Suppressor macrophage (primary cell): ENCODE measurements at regions not wholly inside any gene's neighbourhood (a gene's known extent, or its start where the extent isn't known, plus 50 kb on each side); places are given as distances from the start of the nearest gene placed in this dataset.
"Not testable (repeated sequence)": the region's sequence is repeated elsewhere in the genome, so short reads cannot be mapped to it uniquely, and the experiment has no call there.

Experiments
- DNase-seq, 4 experiments: peaks; one replicate each; pipeline ENCODE4 v3.0.0-alpha.2; 2020 to 2022

DNA sequence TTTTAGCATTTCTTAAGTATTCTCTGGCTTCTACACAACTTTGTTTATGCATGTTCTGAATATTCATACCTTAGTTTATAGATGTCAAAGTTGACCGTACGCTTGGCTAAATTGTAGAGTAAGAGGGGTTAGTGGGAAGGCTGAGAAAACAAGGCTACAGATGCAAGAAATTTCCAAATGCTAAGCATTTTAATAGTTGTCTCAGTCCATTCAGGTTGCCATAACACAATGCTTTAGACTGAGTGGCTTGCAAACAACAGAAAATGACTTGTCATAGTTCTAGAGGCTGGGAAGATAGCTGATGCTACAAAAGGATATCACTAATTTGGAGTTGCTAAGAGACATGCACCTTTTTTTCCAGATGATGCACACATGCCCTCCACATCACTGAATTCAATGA lies 53.0 kb upstream of the C1QTNF3 start:
- not testable (repeated sequence) for DNase-seq

DNA sequence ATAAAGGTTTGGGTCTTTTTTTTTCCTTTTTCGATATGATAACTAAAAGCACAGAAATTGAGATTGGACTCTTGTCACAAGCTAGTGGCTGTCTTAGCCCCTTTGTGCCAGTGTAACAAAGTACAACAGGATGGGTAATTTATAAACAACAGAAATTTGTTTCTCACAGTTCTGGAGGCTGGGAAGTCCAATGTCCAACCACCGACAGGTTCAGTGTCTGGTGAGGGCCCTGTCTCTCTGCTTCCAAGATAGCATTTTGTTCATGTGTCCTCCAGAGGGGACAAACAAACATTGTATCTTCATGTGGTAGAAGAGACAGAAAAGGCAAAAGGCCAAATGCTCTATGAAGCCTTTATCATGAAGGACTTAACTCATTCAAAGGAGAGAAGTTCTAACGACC lies 56.9 kb upstream of the C1QTNF3 start:
- DNase-seq, result not testable (repeated sequence)

DNA sequence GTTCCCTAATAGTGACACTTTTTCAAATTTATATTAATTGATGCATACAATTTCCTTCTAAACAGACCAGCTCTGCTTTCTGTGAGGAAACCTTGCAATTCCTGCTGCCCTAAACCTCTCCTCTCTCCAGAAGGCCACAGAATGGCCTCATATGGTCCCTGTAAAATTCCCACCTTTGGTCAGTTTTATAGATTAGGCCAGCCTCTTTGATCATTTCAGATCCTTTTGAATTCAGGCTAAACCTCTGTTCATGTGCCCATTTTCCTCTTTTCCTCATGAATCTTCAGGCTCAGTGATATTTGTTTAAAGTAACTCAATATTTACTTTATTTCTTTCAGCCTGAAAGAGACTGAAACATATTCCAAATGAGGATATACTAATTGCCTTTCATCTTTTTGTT lies 58.6 kb upstream of the C1QTNF3 start:
- not testable (repeated sequence) for DNase-seq

DNA sequence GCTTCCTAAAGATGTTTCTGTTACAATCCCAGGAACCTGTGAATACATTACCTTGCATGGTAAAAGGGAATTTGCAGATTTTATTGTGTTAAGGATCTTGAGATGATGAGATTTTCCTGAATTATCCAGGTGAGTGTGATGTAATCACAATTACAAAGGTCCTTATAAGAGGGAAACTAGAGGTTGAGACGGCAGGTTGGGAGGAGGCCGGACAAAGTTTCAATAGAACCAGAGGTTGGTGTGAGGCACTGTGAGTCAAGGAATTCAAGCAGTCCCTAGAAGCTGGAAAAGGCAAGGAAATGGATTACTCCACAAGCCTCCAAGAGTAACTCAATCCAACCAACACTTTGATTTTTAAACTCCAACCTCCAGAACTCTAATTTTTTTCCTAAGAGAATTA lies 65.9 kb upstream of the C1QTNF3 start:
- not testable (repeated sequence) for DNase-seq

DNA sequence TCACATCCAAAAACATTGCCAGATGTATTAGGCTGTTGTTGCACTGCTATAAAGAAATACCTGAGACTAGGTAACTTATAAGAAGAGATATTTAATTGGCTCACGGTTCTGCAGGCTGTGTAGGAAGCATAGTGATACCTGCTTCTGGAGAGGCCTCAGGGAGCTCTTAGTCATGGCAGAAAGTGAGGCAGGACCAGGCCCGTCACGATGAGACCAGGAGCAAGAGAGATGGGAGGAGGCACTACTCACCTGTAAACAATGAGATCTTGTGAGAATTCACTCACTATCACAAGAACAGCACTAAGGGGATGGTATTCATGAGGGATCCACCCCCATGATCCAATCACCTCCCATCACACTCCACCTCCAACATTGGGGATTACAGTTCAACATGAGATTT lies 81.3 kb upstream of the C1QTNF3 start:
- DNase-seq, result not testable (repeated sequence)

DNA sequence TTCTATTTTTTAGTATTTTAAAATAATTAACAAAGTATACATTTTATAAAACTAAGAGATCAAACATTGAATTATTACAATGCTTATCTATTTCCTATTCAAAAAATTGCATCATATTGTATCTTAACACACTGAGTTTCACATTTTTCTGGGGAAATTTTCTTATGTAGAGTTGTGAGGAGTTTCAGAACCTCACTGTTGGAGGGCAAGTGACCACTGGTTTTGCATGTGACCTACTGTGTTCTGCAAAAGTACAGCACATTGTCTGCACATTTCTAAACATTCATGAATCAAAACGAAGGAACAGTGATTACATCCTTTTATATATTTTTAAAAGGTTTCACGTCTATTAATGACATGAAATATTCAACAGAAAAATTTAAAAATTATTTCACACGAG lies 82.3 kb upstream of the C1QTNF3 start:
- not testable (repeated sequence) for DNase-seq

DNA sequence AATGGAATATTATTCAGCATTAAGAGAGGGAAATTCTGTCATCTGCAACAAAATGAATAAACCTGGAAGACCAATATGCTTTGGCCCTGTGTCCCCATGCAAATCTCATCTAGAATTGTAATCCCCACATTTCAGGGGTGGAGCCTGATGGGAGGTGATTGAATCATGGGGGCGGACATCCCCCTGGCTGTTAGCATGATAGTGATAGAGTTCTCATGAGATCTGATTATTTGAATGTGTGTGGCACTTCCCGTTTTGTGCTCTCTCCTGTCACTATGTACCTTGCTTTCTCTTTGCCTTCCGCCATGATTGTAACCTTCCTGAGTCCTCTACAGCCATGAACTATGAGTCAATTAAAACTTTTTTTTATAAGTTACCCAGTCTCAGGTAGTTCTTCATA lies 83.7 kb upstream of the C1QTNF3 start:
- not testable (repeated sequence) for DNase-seq

DNA sequence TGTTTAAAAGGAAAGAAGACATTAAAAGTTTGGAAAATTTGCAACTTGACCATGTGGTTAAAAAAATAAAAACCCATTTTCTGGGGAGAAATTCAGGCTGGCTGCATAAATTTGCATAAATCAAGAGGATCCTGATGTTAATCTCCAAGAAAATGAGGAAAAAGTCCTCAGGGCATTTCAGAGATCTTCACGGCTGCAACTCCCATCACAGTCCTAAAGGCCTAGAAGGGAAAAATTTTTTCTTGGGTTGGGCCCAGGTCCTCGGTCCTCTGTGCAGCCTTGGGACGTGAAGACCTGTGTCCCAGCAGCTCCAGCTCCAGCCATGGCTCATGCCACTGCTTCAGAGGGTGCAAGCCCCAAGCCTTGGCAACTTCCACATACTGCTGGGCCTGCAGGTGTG lies 84.8 kb upstream of the C1QTNF3 start:
- not testable (repeated sequence) for DNase-seq

DNA sequence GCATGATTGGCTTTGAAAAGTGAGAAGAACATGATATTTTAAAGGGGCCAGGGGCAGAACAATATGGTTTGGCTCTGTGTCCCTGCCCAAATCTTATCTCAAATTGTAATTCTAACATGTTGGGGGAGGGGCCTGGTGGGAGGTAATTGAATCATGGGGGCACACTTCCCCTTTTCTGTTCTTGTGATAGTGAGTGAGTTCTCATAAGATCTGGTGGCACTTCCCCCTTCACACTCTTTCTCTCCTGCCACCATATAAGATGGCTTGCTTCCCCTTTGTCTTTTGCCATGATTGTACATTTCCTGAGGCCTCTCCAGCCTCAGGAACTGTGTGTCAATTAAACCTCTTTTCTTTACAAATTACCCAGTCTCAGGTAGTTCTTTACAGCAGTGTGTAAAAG lies 85.9 kb upstream of the C1QTNF3 start:
- peak in 1 of 4 experiments; percentile 0 for DNase-seq

DNA sequence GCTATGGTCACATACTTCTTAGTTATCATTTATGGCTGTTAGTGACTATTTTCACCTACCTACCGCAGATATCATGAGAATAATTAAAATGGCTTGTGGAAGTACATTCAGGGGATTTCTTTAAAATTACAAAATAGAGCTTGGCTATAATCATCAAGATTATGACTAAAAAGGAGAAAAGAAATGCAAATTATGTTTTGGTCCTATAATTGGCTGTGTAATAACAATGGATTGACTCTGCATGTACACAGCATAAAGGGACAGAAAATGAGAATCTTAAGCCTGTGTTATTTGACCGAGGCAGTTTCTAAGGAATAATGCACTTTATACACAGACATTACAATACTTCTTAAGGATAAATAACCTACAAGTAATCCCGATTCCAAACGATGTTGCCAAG lies 112.0 kb upstream of the C1QTNF3 start:
- not testable (repeated sequence) for DNase-seq

DNA sequence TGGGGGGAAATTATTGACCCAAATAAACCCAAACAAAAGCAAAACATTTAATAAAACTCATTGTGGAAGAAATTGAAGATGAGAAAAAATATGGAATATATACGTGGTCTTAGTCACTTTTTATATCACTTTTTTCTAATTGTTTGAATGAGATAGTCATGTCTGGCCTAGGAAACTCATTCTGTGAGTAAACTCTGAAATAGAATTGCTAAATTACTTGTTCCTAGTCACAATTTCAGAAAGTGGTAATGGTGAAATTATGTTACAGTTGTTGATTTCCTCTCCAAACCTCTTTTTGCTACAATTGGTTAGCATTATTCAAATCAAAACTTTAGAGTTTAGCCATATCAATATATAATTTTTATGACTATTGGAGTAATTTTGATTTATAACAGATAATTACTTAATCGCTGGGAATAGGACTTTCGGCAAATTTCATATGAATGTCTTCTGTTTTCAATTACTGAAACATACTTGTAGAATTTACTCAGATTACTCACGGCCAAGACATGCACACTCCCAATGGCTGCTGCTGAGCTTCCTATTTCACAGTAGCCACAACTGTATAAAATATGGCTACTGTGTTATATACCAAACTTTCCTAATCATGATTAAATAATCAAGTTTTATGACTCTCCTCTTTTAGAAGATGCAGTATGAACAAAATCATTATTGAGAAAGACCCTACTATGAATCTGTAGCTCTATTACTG lies 113.8 kb upstream of the C1QTNF3 start:
- not testable (repeated sequence) for DNase-seq

DNA sequence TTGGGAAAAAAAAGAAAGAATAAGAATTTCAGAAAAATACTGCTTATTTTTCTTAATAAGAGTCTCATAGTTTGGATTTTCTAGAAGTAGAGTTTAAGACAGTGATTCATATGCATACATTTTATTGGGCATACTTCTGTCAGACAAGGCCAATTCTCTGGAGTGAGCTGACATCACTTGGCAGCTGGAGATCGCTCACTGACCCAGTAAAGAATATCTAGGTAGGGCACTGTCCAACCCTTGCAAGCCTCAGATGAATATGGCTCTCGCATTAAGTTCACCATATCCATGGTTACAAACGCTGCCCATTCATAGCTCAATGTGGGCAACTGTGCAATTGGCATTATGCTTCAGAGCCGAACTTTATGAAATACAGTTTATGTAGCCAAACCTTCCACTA lies 117.9 kb upstream of the C1QTNF3 start:
- not testable (repeated sequence) for DNase-seq

DNA sequence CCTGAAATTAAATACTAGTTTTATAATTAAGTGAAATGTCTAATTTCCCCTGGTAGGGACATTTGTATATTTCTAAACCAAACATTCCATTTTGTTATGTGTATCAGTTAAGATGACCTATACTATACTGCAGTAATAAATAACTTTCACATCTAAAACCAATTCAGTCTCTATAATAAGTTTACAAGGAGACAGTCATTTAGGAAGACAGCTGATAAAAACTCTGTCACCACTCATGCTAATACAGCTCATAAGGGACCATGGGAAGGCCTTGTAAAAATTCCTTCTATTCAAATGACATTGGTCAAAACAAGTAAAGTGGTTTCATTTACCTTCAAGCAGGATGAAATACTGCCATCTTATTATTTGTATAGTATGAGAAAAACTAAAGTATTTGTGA lies 128.4 kb upstream of the C1QTNF3 start:
- DNase-seq, result not testable (repeated sequence)

DNA sequence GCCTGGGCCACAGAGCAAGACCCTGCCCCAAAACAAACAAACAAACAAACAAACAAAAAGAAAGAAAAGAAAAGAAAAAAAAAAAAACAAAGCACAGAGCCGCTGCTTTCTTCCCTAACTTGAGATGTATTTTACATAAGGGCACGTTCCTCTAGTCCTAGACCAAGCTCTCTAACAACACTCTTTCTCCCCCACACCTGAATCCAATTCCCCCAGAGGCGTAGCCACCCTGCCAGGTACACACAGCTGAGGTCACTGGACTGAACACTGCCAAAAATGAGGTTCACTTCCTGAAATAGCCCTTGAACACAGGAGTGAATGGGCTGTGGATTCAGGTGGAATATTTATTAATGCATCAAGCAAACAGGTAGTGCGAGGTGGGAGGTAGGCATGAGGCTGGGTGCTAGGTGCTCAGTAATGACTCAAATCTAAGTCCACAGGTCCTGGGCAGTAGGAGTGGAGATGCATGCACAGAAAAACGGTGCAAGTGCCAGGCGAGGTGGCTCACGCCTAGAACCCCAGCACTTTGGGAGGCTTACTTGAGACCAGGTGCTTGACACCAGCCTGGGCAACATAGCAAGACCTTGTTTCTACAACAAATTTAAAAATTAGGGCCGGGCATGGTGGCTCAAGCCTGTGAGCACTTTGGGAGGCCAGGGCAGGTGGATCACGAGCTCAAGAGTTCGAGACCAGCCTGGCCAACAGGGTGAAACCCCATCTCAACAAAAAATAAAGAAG lies 136.6 kb upstream of the C1QTNF3 start:
- not testable (repeated sequence) for DNase-seq

DNA sequence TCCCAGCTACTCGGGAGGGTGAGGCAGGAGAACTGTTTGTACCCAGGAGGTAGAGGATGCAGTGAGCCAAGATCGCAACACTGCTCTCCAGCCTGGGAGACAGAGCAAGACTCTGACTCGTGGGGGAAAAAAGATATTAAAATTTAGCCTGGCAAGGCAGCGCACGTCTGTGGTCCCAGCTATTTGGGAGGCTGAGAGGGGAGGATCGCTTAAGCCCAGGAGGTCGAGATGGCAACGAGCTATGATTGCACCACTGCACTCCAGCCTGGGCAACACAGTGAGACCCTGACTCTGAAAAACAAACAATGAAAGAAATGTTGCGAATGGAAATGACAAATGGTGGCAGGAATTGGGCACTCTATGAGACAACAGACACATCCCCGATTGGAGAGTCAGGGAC lies 137.2 kb upstream of the C1QTNF3 start:
- DNase-seq, result not testable (repeated sequence)

DNA sequence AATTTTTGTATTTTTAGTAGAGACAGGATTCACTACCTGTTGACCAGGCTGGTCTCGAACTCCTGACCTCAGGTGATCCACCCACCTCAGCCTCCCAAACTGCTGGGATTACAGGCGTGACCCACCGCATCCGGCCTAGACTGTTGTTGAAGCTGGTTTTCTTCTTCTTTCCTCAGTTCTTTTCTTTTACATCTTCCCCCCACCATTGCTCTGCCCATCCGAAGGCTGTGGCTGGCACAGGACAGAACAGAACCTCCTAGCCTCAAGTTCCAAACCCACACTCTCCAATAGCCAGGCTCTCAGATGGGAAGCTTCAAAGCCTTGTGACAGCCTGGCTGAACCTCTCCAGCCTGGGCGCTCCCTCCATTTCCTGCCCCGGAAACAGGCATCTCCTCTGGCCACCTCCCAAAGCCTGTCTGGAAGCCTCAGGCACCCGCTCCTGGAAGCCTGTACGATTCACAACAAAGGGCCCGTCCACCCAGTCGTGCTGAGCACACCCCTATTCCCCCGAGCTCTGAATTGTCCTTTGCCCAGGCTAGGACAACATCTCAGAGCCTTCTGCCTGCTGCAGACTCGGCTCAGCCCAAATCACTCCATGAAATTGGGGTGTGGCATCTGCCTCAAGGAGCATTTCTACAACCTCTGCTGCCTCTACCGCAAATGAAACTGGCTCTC lies 138.1 kb upstream of the C1QTNF3 start:
- not testable (repeated sequence) for DNase-seq

DNA sequence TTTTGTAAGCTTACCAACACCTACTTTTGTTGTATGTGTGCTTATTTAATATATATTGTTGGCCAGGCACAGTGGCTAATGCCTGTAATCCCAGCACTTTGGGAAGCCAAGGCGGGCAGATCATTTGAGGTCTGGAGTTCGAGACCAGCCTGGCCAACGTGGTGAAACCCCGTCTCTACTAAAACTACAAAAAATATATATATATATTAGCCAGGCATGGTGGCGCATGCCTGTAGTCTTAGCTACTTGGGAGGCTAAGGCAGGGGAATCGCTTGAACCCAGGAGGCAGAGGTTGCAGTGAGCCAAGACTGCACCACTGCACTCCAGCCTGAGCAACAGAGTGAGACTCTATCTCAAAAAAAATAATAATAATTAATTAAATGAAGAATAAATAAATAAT lies 142.0 kb upstream of the C1QTNF3 start:
- DNase-seq, result not testable (repeated sequence)

DNA sequence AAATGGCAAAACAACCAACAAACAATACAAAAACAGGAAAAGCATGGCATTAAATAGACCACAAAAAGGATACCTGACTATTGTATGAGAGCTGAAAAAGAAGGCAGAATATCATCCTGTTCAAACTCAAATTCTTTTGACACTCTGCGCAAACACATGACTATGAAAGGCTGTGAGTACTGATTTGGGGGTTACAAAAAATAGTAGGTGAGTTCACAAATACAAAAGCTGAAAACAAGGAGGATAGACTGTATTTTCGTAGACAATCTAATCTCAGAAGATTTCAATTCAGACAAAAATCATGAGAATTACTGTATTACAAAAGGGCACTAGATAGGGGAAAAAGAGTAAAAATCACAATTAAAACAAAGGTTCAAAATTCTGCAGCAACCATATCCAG lies 142.6 kb upstream of the C1QTNF3 start:
- peak in 1 of 4 experiments; percentile 0 for DNase-seq

DNA sequence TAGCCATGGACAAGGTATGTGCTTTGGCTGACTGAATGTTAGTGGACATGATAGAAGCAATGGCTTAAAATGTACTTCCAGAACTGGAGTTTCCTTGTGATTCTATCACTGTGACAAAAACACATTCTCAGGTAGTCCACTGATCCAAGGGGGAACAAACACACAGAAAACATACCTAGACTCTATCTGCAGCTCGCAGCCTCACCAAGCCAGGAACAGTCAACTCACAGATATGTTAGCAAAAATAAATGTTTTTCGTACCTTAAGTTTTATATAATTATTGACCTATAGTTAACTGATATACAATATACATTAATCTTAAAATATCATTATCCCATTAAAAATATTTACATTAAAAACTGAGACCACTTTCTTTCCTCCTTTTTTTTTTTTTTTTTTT lies 143.1 kb upstream of the C1QTNF3 start:
- not testable (repeated sequence) for DNase-seq

DNA sequence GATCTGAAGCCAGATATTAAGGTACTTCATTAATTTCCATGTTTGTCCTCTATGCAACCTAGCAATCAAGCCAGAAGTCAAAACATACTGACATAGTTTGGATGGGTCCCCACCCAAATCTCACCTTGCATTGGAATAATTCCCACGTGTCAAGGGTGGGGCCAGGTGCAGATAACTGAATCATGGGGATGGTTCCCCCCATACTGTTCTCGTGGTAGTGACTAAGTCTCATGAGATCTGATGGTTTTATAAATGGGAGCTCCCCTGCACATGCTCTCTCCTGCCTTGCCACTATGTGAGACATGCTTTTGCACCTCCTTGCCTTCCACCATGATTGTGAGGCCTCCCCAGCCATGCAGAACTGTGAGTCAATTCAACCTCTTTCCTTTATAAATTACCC lies 143.9 kb upstream of the C1QTNF3 start:
- DNase-seq, result not testable (repeated sequence)

DNA sequence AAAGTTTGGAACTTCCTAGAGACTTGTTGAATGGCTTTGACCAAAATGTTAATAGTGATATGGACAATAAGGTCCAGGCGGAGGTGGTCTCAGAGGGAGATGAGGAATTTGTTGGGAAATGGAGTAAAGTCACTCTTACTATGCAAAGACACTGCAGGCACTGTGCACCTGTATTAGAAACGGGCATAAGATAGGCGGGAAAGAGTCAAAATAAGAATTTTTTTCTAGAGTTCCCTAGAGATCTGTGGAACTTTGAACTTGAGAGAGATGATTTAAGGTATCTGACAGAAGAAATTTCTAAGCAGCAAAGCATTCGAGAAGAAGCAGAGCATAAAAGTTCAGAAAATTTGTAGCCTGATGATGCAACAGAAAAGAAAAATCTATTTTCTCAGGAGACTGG lies 144.4 kb upstream of the C1QTNF3 start:
- DNase-seq, result not testable (repeated sequence)

DNA sequence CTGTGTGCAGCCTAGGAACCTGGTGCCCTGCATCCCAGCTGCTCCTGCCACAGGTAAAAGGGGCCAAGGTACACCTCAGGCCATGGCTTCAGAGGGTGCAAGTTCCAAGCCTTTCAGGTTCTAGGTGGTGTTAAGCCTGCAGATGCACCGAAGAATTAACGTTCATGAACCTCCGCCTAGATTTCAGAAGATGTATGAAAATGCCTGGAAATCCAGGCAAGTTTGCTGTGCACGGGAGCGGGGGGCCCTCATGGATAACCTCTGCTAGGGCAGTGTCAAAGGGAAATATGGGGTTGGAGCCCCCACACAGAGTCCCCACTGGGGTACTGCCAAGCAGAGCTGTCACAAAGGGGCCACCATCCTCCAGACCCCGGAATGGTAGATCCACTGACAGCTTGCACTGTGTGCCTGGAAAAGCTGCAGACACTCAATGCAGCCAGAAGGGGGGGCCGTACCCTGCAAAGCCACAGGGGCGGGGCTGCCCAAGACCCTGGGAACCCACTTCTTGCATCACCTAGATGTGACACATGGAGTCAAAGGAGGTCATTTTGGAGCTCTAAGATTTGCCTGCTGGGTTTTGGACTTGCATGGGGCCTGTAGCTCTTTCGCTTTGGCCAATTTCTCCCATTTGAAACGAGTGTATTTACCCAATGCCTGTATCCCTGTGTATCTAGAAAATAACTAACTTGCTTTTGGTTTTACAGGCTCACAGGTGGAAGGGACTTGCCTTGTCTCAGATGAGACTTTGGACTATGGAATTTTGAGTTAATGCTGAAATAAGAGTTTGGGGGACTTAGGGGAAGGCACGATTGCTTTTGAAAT lies 145.2 kb upstream of the C1QTNF3 start:
- DNase-seq, result peak; percentile 44 to 77 (median 54)

DNA sequence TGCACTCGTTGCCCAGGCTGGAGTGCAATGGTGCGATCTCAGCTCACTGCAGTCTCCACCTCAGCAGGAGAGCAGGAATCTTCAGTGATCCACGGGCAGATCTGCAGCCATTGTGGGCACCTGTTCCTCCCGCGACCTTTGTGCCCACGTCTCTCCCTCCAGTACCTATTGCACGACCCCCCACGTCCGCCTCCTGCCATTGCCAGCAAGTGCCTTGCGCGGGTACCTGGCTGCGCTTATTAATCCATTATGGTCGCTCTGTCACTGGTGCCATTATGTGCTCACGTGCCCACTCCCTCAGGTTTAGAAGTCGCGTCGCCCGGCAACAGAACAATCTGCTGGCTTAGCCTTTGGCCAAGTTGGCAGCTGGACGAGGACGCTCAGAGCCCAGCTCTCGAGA lies 146.2 kb upstream of the C1QTNF3 start:
- not testable (repeated sequence) for DNase-seq
